Mesenchymal stem cell (in vitro differentiated cells and primary cell): ENCODE measurements at regions not wholly inside any gene's neighbourhood (a gene's known extent, or its start where the extent isn't known, plus 50 kb on each side); places are given as distances from the start of the nearest gene placed in this dataset.

Experiments used
- DNase-seq: peaks from one replicate; pipeline ENCODE4 v3.0.0-alpha.2; 2013
- H2AFZ ChIP-seq: one replicate; pipeline ENCODE4 v1.6.1; 2013; ENCODE audit warnings: low read depth, mild to moderate bottlenecking, control low read depth, inconsistent platforms, low read length, moderate library complexity
- H2AK5ac ChIP-seq: 2 replicates; pipeline ENCODE4 v1.6.1; 2013; ENCODE audit warnings: low read length, moderate library complexity, mild to moderate bottlenecking, inconsistent platforms; ENCODE audit not compliant: severe bottlenecking
- H2BK120ac ChIP-seq: one replicate; pipeline ENCODE4 v1.6.1; 2013; ENCODE audit warnings: low read depth, mild to moderate bottlenecking, inconsistent platforms, low read length, moderate library complexity
- H2BK12ac ChIP-seq, 2 experiments: one replicate each; pipeline ENCODE4 v1.6.1; 2013; ENCODE audit warnings: inconsistent platforms in 2 of 2, low read length in 2 of 2, mild to moderate bottlenecking in 2 of 2, moderate library complexity in 2 of 2, control low read depth in 1 of 2
- H2BK15ac ChIP-seq: one replicate; pipeline ENCODE4 v1.6.1; 2013; ENCODE audit warnings: mild to moderate bottlenecking, low read depth, inconsistent platforms; ENCODE audit not compliant: poor library complexity, severe bottlenecking
- H2BK5ac ChIP-seq: 2 replicates; pipeline ENCODE4 v1.6.1; 2013; ENCODE audit warnings: low read depth, mild to moderate bottlenecking, low read length, control low read depth, inconsistent platforms; ENCODE audit not compliant: poor library complexity, severe bottlenecking
- H3K14ac ChIP-seq, 2 experiments: one replicate each; pipeline ENCODE4 v1.6.1; 2013; ENCODE audit warnings: inconsistent platforms in 2 of 2, low read length in 2 of 2, control low read depth in 1 of 2, mild to moderate bottlenecking in 1 of 2, moderate library complexity in 1 of 2
- H3K18ac ChIP-seq, 2 experiments: one replicate each; pipeline ENCODE4 v1.6.1; 2013; ENCODE audit warnings: inconsistent platforms in 2 of 2, low read length in 2 of 2, control low read depth in 1 of 2, low read depth in 1 of 2, mild to moderate bottlenecking in 1 of 2
- H3K23ac ChIP-seq, 2 experiments: one replicate each; pipeline ENCODE4 v1.6.1; 2013; ENCODE audit warnings: inconsistent platforms in 2 of 2, low read length in 2 of 2, mild to moderate bottlenecking in 2 of 2, moderate library complexity in 2 of 2, control low read depth in 1 of 2
- H3K27ac ChIP-seq: 2 replicates; pipeline ENCODE4 v1.5.1; 2013; ENCODE audit warnings: mild to moderate bottlenecking, moderate library complexity, low read length, control low read depth, inconsistent platforms; ENCODE audit not compliant: poor library complexity, severe bottlenecking
- H3K27me3 ChIP-seq, 2 experiments: 2 replicates each; pipeline versions ENCODE4 v1.6.1 to v1.7.0; 2013; ENCODE audit warnings: low read length in 2 of 2, mild to moderate bottlenecking in 2 of 2, moderate library complexity in 2 of 2, control low read depth in 1 of 2, inconsistent platforms in 1 of 2; ENCODE audit not compliant: control insufficient read depth in 1 of 2, insufficient read depth in 1 of 2
- H3K36me3 ChIP-seq, 2 experiments: 2 replicates each; pipeline versions ENCODE4 v1.6.1 to v1.7.0; 2013; ENCODE audit warnings: low read length in 2 of 2, control low read depth in 1 of 2, inconsistent platforms in 1 of 2, low read depth in 1 of 2, mild to moderate bottlenecking in 1 of 2; ENCODE audit not compliant: insufficient read depth in 2 of 2, control insufficient read depth in 1 of 2
- H3K4ac ChIP-seq, 2 experiments: one replicate each; pipeline ENCODE4 v1.6.1; 2013; ENCODE audit warnings: inconsistent platforms in 2 of 2, low read length in 2 of 2, mild to moderate bottlenecking in 2 of 2, moderate library complexity in 2 of 2, control low read depth in 1 of 2, low read depth in 1 of 2
- H3K4me1 ChIP-seq: 2 replicates; pipeline ENCODE4 v1.6.1; 2013; ENCODE audit warnings: low read depth, low read length, control low read depth; ENCODE audit not compliant: control insufficient read depth, insufficient read depth
- H3K4me2 ChIP-seq: 2 replicates; pipeline ENCODE4 v1.6.1; 2013; ENCODE audit warnings: low read length, mild to moderate bottlenecking, inconsistent platforms; ENCODE audit not compliant: poor library complexity, severe bottlenecking
- H3K4me3 ChIP-seq, 2 experiments: 2 replicates each; pipeline versions ENCODE4 v1.5.1 to v1.7.0; 2013; ENCODE audit warnings: low read length in 2 of 2, mild to moderate bottlenecking in 2 of 2, control low read depth in 1 of 2, low read depth in 1 of 2; ENCODE audit not compliant: insufficient read depth in 1 of 2
- H3K79me1 ChIP-seq: replicated peaks from 2 replicates; pipeline ENCODE4 v1.6.1; 2013; ENCODE audit warnings: mild to moderate bottlenecking, control low read depth, low read length, inconsistent platforms; ENCODE audit not compliant: poor library complexity, severe bottlenecking
- H3K9ac ChIP-seq: 2 replicates; pipeline ENCODE4 v1.7.0; 2013; ENCODE audit warnings: mild to moderate bottlenecking, low read length, moderate library complexity
- H3K9me3 ChIP-seq: 2 replicates; pipeline ENCODE4 v1.7.0; 2013; ENCODE audit warnings: mild to moderate bottlenecking, low read length; ENCODE audit not compliant: control insufficient read depth
- H4K8ac ChIP-seq: one replicate; pipeline ENCODE4 v1.6.1; 2013; ENCODE audit warnings: inconsistent platforms, mild to moderate bottlenecking, low read length, moderate library complexity
- H4K91ac ChIP-seq: one replicate; pipeline ENCODE4 v1.6.1; 2013; ENCODE audit warnings: mild to moderate bottlenecking, low read length, inconsistent platforms
- WGBS: methylation state at CpG from one replicate; pipeline ENCODE4 v1.1.7; 2013; ENCODE audit warnings: mixed read lengths; 5-methylcytosine and 5-hydroxymethylcytosine counted together

GRCh38 chrX:23201706-23202105, 132.9 kb upstream of the PTCHD1 start:
- DNase-seq: no peak
- no peak overlapping the region for H3K4me3 ChIP-seq
- H2BK120ac ChIP-seq: no peak overlapping the region
- H3K36me3 ChIP-seq: no peaks in the 10 kb centered on the region
- no peak overlapping the region for H2BK5ac ChIP-seq
- H3K4me2 ChIP-seq: no peak overlapping the region
- no peak overlapping the region for H3K18ac ChIP-seq
- H2AFZ ChIP-seq: no peak overlapping the region
- H3K27me3 ChIP-seq: no peaks in the 10 kb centered on the region
- no peaks in the 10 kb centered on the region for H3K79me1 ChIP-seq
- no peak overlapping the region for H2BK12ac ChIP-seq
- no peak overlapping the region for H4K8ac ChIP-seq
- no CpG with 5 or more reads among the region's 1 CpG for WGBS
- H3K4me1 ChIP-seq: no peaks in the 10 kb centered on the region
- H3K9ac ChIP-seq: no peak overlapping the region
- no peak overlapping the region for H2AK5ac ChIP-seq
- H4K91ac ChIP-seq: no peak overlapping the region
- no peak overlapping the region for H2BK15ac ChIP-seq
- no peaks in the 10 kb centered on the region for H3K9me3 ChIP-seq
- no peak overlapping the region for H3K4ac ChIP-seq
- H3K23ac ChIP-seq: no peak overlapping the region
- H3K27ac ChIP-seq: no peak overlapping the region
- no peak overlapping the region for H3K14ac ChIP-seq

- no peak overlapping the region for H3K4me2 ChIP-seq
- H2BK120ac ChIP-seq: no peak overlapping the region
- H3K4me3 ChIP-seq: no peak overlapping the region
- H3K36me3 ChIP-seq: no peaks in the 10 kb centered on the region
- no peak overlapping the region for H2BK5ac ChIP-seq
- H3K79me1 ChIP-seq: no peaks in the 10 kb centered on the region
- H4K91ac ChIP-seq: no peak overlapping the region
- H2BK15ac ChIP-seq: no peak overlapping the region
- H3K18ac ChIP-seq: no peak overlapping the region
- H3K9ac ChIP-seq: no peak overlapping the region
- H3K4ac ChIP-seq: no peak overlapping the region
- H4K8ac ChIP-seq: no peak overlapping the region
- no peaks in the 10 kb centered on the region for H3K9me3 ChIP-seq
- no peak overlapping the region for H2AFZ ChIP-seq
- no peak overlapping the region for H3K14ac ChIP-seq
- no peak overlapping the region for H2BK12ac ChIP-seq
- no peak for DNase-seq
- no peaks in the 10 kb centered on the region for H3K27me3 ChIP-seq
- no peak overlapping the region for H2AK5ac ChIP-seq
- WGBS: 24% methylated on average over 1 of the region's 4 CpGs
- H3K4me1 ChIP-seq: no peaks in the 10 kb centered on the region
- no peak overlapping the region for H3K27ac ChIP-seq
- no peak overlapping the region for H3K23ac ChIP-seq
These were observed 132.3 kb upstream of the PTCHD1 start for GRCh38 chrX:23202326-23202725.

- Histone ChIP-seq H3K9me3 (no peaks in the 10 kb centered on the region), H4K8ac (no peak overlapping the region), H3K14ac (no peak overlapping the region), H3K36me3 (no peaks in the 10 kb centered on the region), H2BK120ac (no peak overlapping the region), H3K4me2 (no peak overlapping the region), H3K23ac (no peak overlapping the region), H3K4me1 (no peaks in the 10 kb centered on the region), H3K79me1 (no peaks in the 10 kb centered on the region), H3K27ac (no peak overlapping the region), H2AK5ac (no peak overlapping the region), H2BK5ac (no peak overlapping the region), H2BK15ac (no peak overlapping the region), H3K27me3 (no peaks in the 10 kb centered on the region), H3K4me3 (no peak overlapping the region), H2BK12ac (no peak overlapping the region), H4K91ac (no peak overlapping the region), H2AFZ (no peak overlapping the region), H3K18ac (no peak overlapping the region), H3K4ac (no peak overlapping the region), H3K9ac (no peak overlapping the region)
- 73% methylated on average over 3 of the region's 5 CpGs for WGBS
- no peak for DNase-seq
These were observed 111.5 kb upstream of the PTCHD1 start for GRCh38 chrX:23223169-23223568.

GRCh38 chrX:23228454-23228853, 106.2 kb upstream of the PTCHD1 start:
- Histone ChIP-seq H2BK12ac (no peak overlapping the region), H3K23ac (no peak overlapping the region), H2BK120ac (no peak overlapping the region), H3K27ac (no peak overlapping the region), H4K8ac (no peak overlapping the region), H3K4me3 (no peak overlapping the region), H2AFZ (no peak overlapping the region), H2BK15ac (no peak overlapping the region), H2BK5ac (no peak overlapping the region), H3K9me3 (no peaks in the 10 kb centered on the region), H3K14ac (no peak overlapping the region), H4K91ac (no peak overlapping the region), H2AK5ac (no peak overlapping the region), H3K36me3 (no peaks in the 10 kb centered on the region), H3K18ac (no peak overlapping the region), H3K27me3 (no peaks in the 10 kb centered on the region), H3K9ac (no peak overlapping the region), H3K4ac (no peak overlapping the region), H3K79me1 (no peaks in the 10 kb centered on the region), H3K4me2 (no peak overlapping the region), H3K4me1 (no peaks in the 10 kb centered on the region)
- WGBS: no CpG with 5 or more reads among the region's 3 CpGs
- DNase-seq: no peak
